Endodermal cell (in vitro differentiated cells): ENCODE measurements at regions not wholly inside any gene's neighbourhood (a gene's known extent, or its start where the extent isn't known, plus 50 kb on each side); places are given as distances from the start of the nearest gene placed in this dataset.

Experiments
- DNase-seq: peaks from one replicate; pipeline ENCODE4 v3.0.0-alpha.2; 2017
- H3K27ac ChIP-seq: 2 replicates; pipeline ENCODE4 v1.5.1; 2013; ENCODE audit warnings: mild to moderate bottlenecking, low read depth, low read length, moderate library complexity
- H3K27me3 ChIP-seq: 2 replicates; pipeline ENCODE4 v1.6.1; 2013; ENCODE audit warnings: mild to moderate bottlenecking, low read length, moderate library complexity; ENCODE audit not compliant: insufficient read depth, control insufficient read depth, poor library complexity, severe bottlenecking
- H3K36me3 ChIP-seq: 2 replicates; pipeline ENCODE4 v1.7.0; 2013; ENCODE audit warnings: mild to moderate bottlenecking, low read length, moderate library complexity; ENCODE audit not compliant: control insufficient read depth, insufficient read depth
- H3K4me1 ChIP-seq: one replicate; pipeline ENCODE4 v1.7.0; 2013; ENCODE audit warnings: low read length; ENCODE audit not compliant: control insufficient read depth, insufficient read depth
- H3K4me3 ChIP-seq: 2 replicates; pipeline ENCODE4 v1.5.1; 2013; ENCODE audit warnings: mild to moderate bottlenecking, low read length, moderate library complexity
- H3K9ac ChIP-seq: 2 replicates; pipeline ENCODE4 v1.6.1; 2013; ENCODE audit warnings: mild to moderate bottlenecking, low read length, moderate library complexity; ENCODE audit not compliant: poor library complexity, severe bottlenecking; ENCODE audit errors: extremely low read depth
- H3K9me3 ChIP-seq: 2 replicates; pipeline ENCODE4 v1.6.1; 2013; ENCODE audit warnings: mild to moderate bottlenecking, low read length, moderate library complexity; ENCODE audit not compliant: control insufficient read depth
- H3K27ac Mint-ChIP-seq: 2 replicates; pipeline ENCODE4 v1.8.0; 2020; ENCODE audit warnings: mixed read lengths
- H3K27me3 Mint-ChIP-seq: 2 replicates; pipeline ENCODE4 v1.8.0; 2021; ENCODE audit warnings: mild to moderate bottlenecking, mixed read lengths; ENCODE audit not compliant: insufficient read depth
- H3K36me3 Mint-ChIP-seq: 2 replicates; pipeline ENCODE4 v1.8.0; 2020; ENCODE audit warnings: low read depth, mixed read lengths
- H3K4me1 Mint-ChIP-seq: 2 replicates; pipeline ENCODE4 v1.8.0; 2020; ENCODE audit warnings: mixed read lengths
- H3K4me3 Mint-ChIP-seq: 2 replicates; pipeline ENCODE4 v1.8.0; 2020; ENCODE audit warnings: mild to moderate bottlenecking, moderate library complexity, mixed read lengths
- H3K9me3 Mint-ChIP-seq: 2 replicates; pipeline ENCODE4 v1.8.0; 2020; ENCODE audit warnings: mild to moderate bottlenecking, mixed read lengths
- CTCF ChIP-seq: fragments of 200-600 bp; sonication (generic); conservative IDR thresholded peaks from 2 replicates; pipeline ENCODE4 v1.5.0; 2021; ENCODE audit warnings: antibody characterized with exemption, mild to moderate bottlenecking
- WGBS, 2 experiments: methylation state at CpG; one replicate each; pipeline versions ENCODE4 v1.1.5 to v1.1.7; 2013; ENCODE audit warnings: missing lambda C conversion rate in 2 of 2, mixed read lengths in 1 of 2; ENCODE audit not compliant: insufficient coverage in 1 of 2, insufficient read length in 1 of 2; 5-methylcytosine and 5-hydroxymethylcytosine counted together

- H3K4me3 ChIP-seq = no peak overlapping the region
- no peak overlapping the region for H3K27ac Mint-ChIP-seq
- no peak overlapping the region for H3K4me3 Mint-ChIP-seq
- TF ChIP-seq CTCF = no peak
- 78 to 100% methylated on average over 3 to 8 of the region's 8 CpGs for WGBS, 2 experiments
- H3K9me3 ChIP-seq = peaks cover 21% of the 10 kb centered on the region
- no peaks in the 10 kb centered on the region for H3K9me3 Mint-ChIP-seq
- H3K27me3 Mint-ChIP-seq = peaks cover 52% of the 10 kb centered on the region
- no peaks in the 10 kb centered on the region for H3K4me1 ChIP-seq
- H3K27me3 ChIP-seq = no peaks in the 10 kb centered on the region
- peaks cover 11% of the 10 kb centered on the region for H3K4me1 Mint-ChIP-seq
- no peaks in the 10 kb centered on the region for H3K36me3 ChIP-seq
- H3K9ac ChIP-seq = no peak overlapping the region
- no peak for DNase-seq
- no peaks in the 10 kb centered on the region for H3K36me3 Mint-ChIP-seq
- H3K27ac ChIP-seq = no peak overlapping the region
These were observed 249.6 kb downstream of the SOD2 start for GRCh38 chr6:159443417-159443920.

- Mint-ChIP-seq H3K36me3 (no peaks in the 10 kb centered on the region), H3K27me3 (peaks cover 44% of the 10 kb centered on the region), H3K4me3 (no peak overlapping the region), H3K9me3 (no peaks in the 10 kb centered on the region), H3K27ac (no peak overlapping the region), H3K4me1 (peaks cover 11% of the 10 kb centered on the region)
- H3K4me1 ChIP-seq = no peaks in the 10 kb centered on the region
- DNase-seq = no peak
- H3K4me3 ChIP-seq = no peak overlapping the region
- no peaks in the 10 kb centered on the region for H3K27me3 ChIP-seq
- H3K36me3 ChIP-seq = no peaks in the 10 kb centered on the region
- H3K9me3 ChIP-seq = peaks cover 10% of the 10 kb centered on the region
- 55 to 100% methylated on average over 4 to 6 of the region's 6 CpGs for WGBS, 2 experiments
- no peak for TF ChIP-seq CTCF
- no peak overlapping the region for H3K9ac ChIP-seq
- no peak overlapping the region for H3K27ac ChIP-seq
These were observed 251.4 kb downstream of the SOD2 start for GRCh38 chr6:159441704-159441981.

GRCh38 chr6:159440911-159441703 is 251.9 kb downstream of the SOD2 start:
- H3K9me3 Mint-ChIP-seq = no peaks in the 10 kb centered on the region
- no peaks in the 10 kb centered on the region for H3K36me3 Mint-ChIP-seq
- Histone ChIP-seq H3K36me3 (no peaks in the 10 kb centered on the region), H3K9ac (no peak overlapping the region), H3K4me3 (no peak overlapping the region), H3K27me3 (no peaks in the 10 kb centered on the region), H3K4me1 (no peaks in the 10 kb centered on the region), H3K27ac (no peak overlapping the region), H3K9me3 (peaks cover 4% of the 10 kb centered on the region)
- H3K27ac Mint-ChIP-seq = no peak overlapping the region
- H3K4me1 Mint-ChIP-seq = peaks cover 11% of the 10 kb centered on the region
- TF ChIP-seq CTCF = no peak
- no peak overlapping the region for H3K4me3 Mint-ChIP-seq
- H3K27me3 Mint-ChIP-seq = peaks cover 44% of the 10 kb centered on the region
- no peak for DNase-seq
- WGBS, 2 experiments = 81 to 82% methylated on average over 5 to 7 of the region's 7 CpGs
